Osteocyte (in vitro differentiated cells): ENCODE measurements at regions not wholly inside any gene's neighbourhood (a gene's known extent, or its start where the extent isn't known, plus 50 kb on each side); places are given as distances from the start of the nearest gene placed in this dataset.

Source experiments
- DNase-seq: peaks from one replicate; pipeline ENCODE4 v3.0.0; 2021; ENCODE audit warnings: mixed read lengths; ENCODE audit not compliant: unreplicated experiment; ENCODE audit errors: extremely low spot score
- H3K27ac Mint-ChIP-seq: one replicate; pipeline ENCODE4 v1.8.0; 2021; ENCODE audit warnings: mild to moderate bottlenecking, mixed read lengths; ENCODE audit not compliant: unreplicated experiment
- H3K27me3 Mint-ChIP-seq: one replicate; pipeline ENCODE4 v1.8.0; 2021; ENCODE audit warnings: mixed read lengths; ENCODE audit not compliant: unreplicated experiment
- H3K36me3 Mint-ChIP-seq: one replicate; pipeline ENCODE4 v1.8.0; 2021; ENCODE audit warnings: mixed read lengths; ENCODE audit not compliant: unreplicated experiment
- H3K4me1 Mint-ChIP-seq: one replicate; pipeline ENCODE4 v1.8.0; 2021; ENCODE audit warnings: mixed read lengths; ENCODE audit not compliant: unreplicated experiment
- H3K4me3 Mint-ChIP-seq: one replicate; pipeline ENCODE4 v1.8.0; 2021; ENCODE audit warnings: mild to moderate bottlenecking, moderate library complexity, mixed read lengths; ENCODE audit not compliant: unreplicated experiment
- H3K9me3 Mint-ChIP-seq: one replicate; pipeline ENCODE4 v1.8.0; 2021; ENCODE audit warnings: mixed read lengths; ENCODE audit not compliant: unreplicated experiment
- CTCF ChIP-seq: fragments of 200-600 bp; sonication (generic); IDR thresholded peaks from 2 replicates; pipeline ENCODE4 v1.5.0; 2021; ENCODE audit warnings: antibody characterized with exemption, mild to moderate bottlenecking, moderate library complexity

- H3K4me1 Mint-ChIP-seq, result no peaks in the 10 kb centered on the region
- no peak for DNase-seq
- no peak for TF ChIP-seq CTCF
- no peak overlapping the region for H3K4me3 Mint-ChIP-seq
- no peak overlapping the region for H3K27ac Mint-ChIP-seq
- no peaks in the 10 kb centered on the region for H3K36me3 Mint-ChIP-seq
- peaks cover 48% of the 10 kb centered on the region for H3K9me3 Mint-ChIP-seq
- no peaks in the 10 kb centered on the region for H3K27me3 Mint-ChIP-seq
Observed at GRCh38 chr5:3715062-3715461, 119.4 kb downstream of the IRX1 start.

- no peak for DNase-seq
- no peak for TF ChIP-seq CTCF
- no peak overlapping the region for H3K27ac Mint-ChIP-seq
- H3K4me1 Mint-ChIP-seq, result no peaks in the 10 kb centered on the region
- no peak overlapping the region for H3K4me3 Mint-ChIP-seq
- H3K27me3 Mint-ChIP-seq, result no peaks in the 10 kb centered on the region
- peaks cover 16% of the 10 kb centered on the region for H3K9me3 Mint-ChIP-seq
- H3K36me3 Mint-ChIP-seq, result no peaks in the 10 kb centered on the region
Observed at GRCh38 chr5:3729631-3730030, 134.0 kb downstream of the IRX1 start.

- Mint-ChIP-seq H3K27me3 (no peaks in the 10 kb centered on the region), H3K4me1 (no peaks in the 10 kb centered on the region), H3K4me3 (no peak overlapping the region), H3K36me3 (no peaks in the 10 kb centered on the region), H3K9me3 (peaks cover 29% of the 10 kb centered on the region), H3K27ac (no peak overlapping the region)
- no peak for DNase-seq
- no peak for TF ChIP-seq CTCF
Observed at GRCh38 chr5:3734632-3735031, 139.0 kb downstream of the IRX1 start.

GRCh38 chr5:3736466-3736865 is 140.8 kb downstream of the IRX1 start:
- Mint-ChIP-seq H3K27ac (no peak overlapping the region), H3K4me3 (no peak overlapping the region), H3K36me3 (no peaks in the 10 kb centered on the region), H3K27me3 (no peaks in the 10 kb centered on the region), H3K4me1 (no peaks in the 10 kb centered on the region), H3K9me3 (peaks cover 27% of the 10 kb centered on the region)
- TF ChIP-seq CTCF, result no peak
- no peak for DNase-seq

GRCh38 chr5:3736926-3737325 is 141.3 kb downstream of the IRX1 start:
- H3K4me3 Mint-ChIP-seq, result no peak overlapping the region
- TF ChIP-seq CTCF, result no peak
- no peak overlapping the region for H3K27ac Mint-ChIP-seq

More at GRCh38 chr5:3736926-3737325, 141.3 kb downstream of the IRX1 start:
- Mint-ChIP-seq H3K4me1 (no peaks in the 10 kb centered on the region), H3K27me3 (no peaks in the 10 kb centered on the region), H3K36me3 (no peaks in the 10 kb centered on the region), H3K9me3 (peaks cover 31% of the 10 kb centered on the region)
- no peak for DNase-seq
